GM10266 (cell line): ENCODE measurements at regions not wholly inside any gene's neighbourhood (a gene's known extent, or its start where the extent isn't known, plus 50 kb on each side); places are given as distances from the start of the nearest gene placed in this dataset.

Experiments used
- DNase-seq: peaks from one replicate; pipeline ENCODE4 v3.0.0; 2012; ENCODE audit errors: extremely low spot score
- CTCF ChIP-seq: IDR thresholded peaks from 2 replicates; pipeline ENCODE4 v1.5.1; 2012; ENCODE audit warnings: mild to moderate bottlenecking, low read depth; ENCODE audit not compliant: control insufficient read depth, insufficient read depth; ENCODE audit errors: missing control alignments

- no peak for DNase-seq
- TF ChIP-seq CTCF: no peak
Observed at GRCh38 chr15:62750471-62750870, 292.1 kb upstream of the TPM1 start.

GRCh38 chr15:62752657-62753517 is 289.7 kb upstream of the TPM1 start:
- DNase-seq: no peak
- TF ChIP-seq CTCF: no peak

GRCh38 chr15:62753518-62754221 is 288.9 kb upstream of the TPM1 start:
- no peak for DNase-seq
- TF ChIP-seq CTCF: no peak

GRCh38 chr15:62756326-62756994 is 286.1 kb upstream of the TPM1 start:
- no peak for TF ChIP-seq CTCF
- DNase-seq: no peak

- no peak for DNase-seq
- TF ChIP-seq CTCF: no peak
Observed at GRCh38 chr15:62756995-62757360, 285.6 kb upstream of the TPM1 start.

GRCh38 chr15:62757535-62757934 is 285.0 kb upstream of the TPM1 start:
- no peak for DNase-seq
- no peak for TF ChIP-seq CTCF
